Gastrocnemius medialis (tissue), 4 donors: ENCODE measurements at regions not wholly inside any gene's neighbourhood (a gene's known extent, or its start where the extent isn't known, plus 50 kb on each side); places are given as distances from the start of the nearest gene placed in this dataset.
"Not testable (repeated sequence)": the region's sequence is repeated elsewhere in the genome, so short reads cannot be mapped to it uniquely, and the experiment has no call there.

Experiments used
- ATAC-seq, 2 donors: fragments of 150-250 bp; one replicate each; pipeline ENCODE4 v1.9.1; 2016
- DNase-seq, 2 donors: peaks; one replicate each; pipeline ENCODE4 v3.0.0-alpha.2; 2019
- H3K27ac ChIP-seq, 4 donors: fragments of 200-600 bp; sonication (generic); 1 replicate in 1 of 4; 2 replicates in 3 of 4; pipeline ENCODE4 v1.5.1; 2016 to 2018; ENCODE audit warnings: mild to moderate bottlenecking in 2 of 4, moderate library complexity in 1 of 4
- H3K27me3 ChIP-seq, 3 donors: fragments of 200-600 bp; sonication (generic) in 2 of 3; 1 replicate in 1 of 3; 2 replicates in 2 of 3; pipeline versions ENCODE4 v1.5.1 to v1.6.0; 2016 to 2019; ENCODE audit warnings: mild to moderate bottlenecking in 1 of 3, moderate library complexity in 1 of 3
- H3K36me3 ChIP-seq, 2 donors: fragments of 200-600 bp; sonication (generic) in 1 of 2; one replicate each; pipeline ENCODE4 v1.5.1; 2017 to 2018
- H3K4me1 ChIP-seq, 2 donors: fragments of 200-600 bp; sonication (generic) in 1 of 2; one replicate each; pipeline ENCODE4 v1.5.1; 2016 to 2017; ENCODE audit warnings: mild to moderate bottlenecking in 2 of 2
- H3K4me3 ChIP-seq, 4 donors: fragments of 200-600 bp; sonication (generic) in 3 of 4; 1 replicate in 1 of 4; 2 replicates in 3 of 4; pipeline ENCODE4 v1.5.1; 2016 to 2019; ENCODE audit warnings: mild to moderate bottlenecking in 2 of 4
- H3K9me3 ChIP-seq, 3 donors: fragments of 200-600 bp; sonication (generic) in 2 of 3; 1 replicate in 1 of 3; 2 replicates in 2 of 3; pipeline ENCODE4 v1.5.1; 2016 to 2019
- POLR2A ChIP-seq, 2 donors: fragments of 450-650 bp; IDR thresholded peaks; one replicate each; pipeline ENCODE4 v1.6.1; 2017; ENCODE audit warnings: antibody characterized with exemption in 2 of 2, mild to moderate bottlenecking in 2 of 2, moderate library complexity in 2 of 2
- in situ Hi-C, 4 donors: fragments of 200-750 bp; cut with MboI; loops; one replicate each; pipeline versions ENCODE4 v1.15.0 to v1.8.0; 2017; ENCODE audit warnings: low sequenced_read_pairs in 4 of 4
- intact Hi-C: fragments of 100-400 bp; cut with DNase I; formaldehyde crosslinking; loops from one replicate; pipeline ENCODE4 v1.15.1; 2023; ENCODE audit warnings: low total_unique reads
- TF ChIP-seq, protein P1 (sequence below), 5 experiments: fragments of 450-650 bp in 3 of 5; fragments of 200-600 bp in 2 of 5; sonication (generic) in 2 of 5; IDR thresholded peaks in 4 of 5; conservative IDR thresholded peaks in 1 of 5; 1 replicate in 4 of 5; 2 replicates in 1 of 5; pipeline ENCODE4 v1.5.1; 2016 to 2019; ENCODE audit warnings: antibody characterized with exemption in 5 of 5, mild to moderate bottlenecking in 3 of 5, moderate library complexity in 3 of 5

DNA sequence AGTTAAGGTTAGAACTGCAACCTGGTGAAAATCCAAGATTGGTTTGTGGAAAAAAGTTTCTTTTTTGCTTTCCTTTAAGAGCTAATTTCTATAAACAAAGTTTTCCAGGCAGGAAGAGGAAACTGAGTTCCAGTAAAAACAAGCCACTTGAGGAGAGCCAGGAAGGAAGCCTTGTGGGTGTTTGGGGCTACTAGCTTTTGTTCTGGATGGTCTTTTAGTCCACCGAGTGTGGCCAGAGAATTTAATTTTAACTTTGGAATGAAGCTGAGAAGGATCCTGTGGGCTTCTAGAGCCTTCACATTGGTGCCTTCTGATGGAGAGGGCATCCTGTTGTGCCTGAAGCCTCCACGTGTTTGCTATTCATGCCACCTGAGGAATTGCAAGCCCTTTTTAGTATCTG, 327.9 kb downstream of the C12orf75 start:
- no peaks in the 10 kb centered on the region for H3K9me3 ChIP-seq
- DNase-seq (no peak), ATAC-seq (no peak)
- no peaks in the 10 kb centered on the region for H3K27me3 ChIP-seq
- H3K36me3 ChIP-seq = no peaks in the 10 kb centered on the region
- no peak overlapping the region for H3K4me3 ChIP-seq
- intact Hi-C loops = no loop called here
- in situ Hi-C loops = no loop called here
- peaks cover 8 to 21% of the 10 kb centered on the region in 2 donors for H3K4me1 ChIP-seq
- TF ChIP-seq, protein P1, sequence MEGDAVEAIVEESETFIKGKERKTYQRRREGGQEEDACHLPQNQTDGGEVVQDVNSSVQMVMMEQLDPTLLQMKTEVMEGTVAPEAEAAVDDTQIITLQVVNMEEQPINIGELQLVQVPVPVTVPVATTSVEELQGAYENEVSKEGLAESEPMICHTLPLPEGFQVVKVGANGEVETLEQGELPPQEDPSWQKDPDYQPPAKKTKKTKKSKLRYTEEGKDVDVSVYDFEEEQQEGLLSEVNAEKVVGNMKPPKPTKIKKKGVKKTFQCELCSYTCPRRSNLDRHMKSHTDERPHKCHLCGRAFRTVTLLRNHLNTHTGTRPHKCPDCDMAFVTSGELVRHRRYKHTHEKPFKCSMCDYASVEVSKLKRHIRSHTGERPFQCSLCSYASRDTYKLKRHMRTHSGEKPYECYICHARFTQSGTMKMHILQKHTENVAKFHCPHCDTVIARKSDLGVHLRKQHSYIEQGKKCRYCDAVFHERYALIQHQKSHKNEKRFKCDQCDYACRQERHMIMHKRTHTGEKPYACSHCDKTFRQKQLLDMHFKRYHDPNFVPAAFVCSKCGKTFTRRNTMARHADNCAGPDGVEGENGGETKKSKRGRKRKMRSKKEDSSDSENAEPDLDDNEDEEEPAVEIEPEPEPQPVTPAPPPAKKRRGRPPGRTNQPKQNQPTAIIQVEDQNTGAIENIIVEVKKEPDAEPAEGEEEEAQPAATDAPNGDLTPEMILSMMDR (IDR thresholded peaks at IDR 0.05 in 4 of 5, conservative IDR thresholded peaks at IDR 0.05 in 1 of 5) = no peak
- no peak for TF ChIP-seq POLR2A (IDR thresholded peaks at IDR 0.05)
- H3K27ac ChIP-seq = peak overlapping the region; percentile 17 to 81 (median 56)

DNA sequence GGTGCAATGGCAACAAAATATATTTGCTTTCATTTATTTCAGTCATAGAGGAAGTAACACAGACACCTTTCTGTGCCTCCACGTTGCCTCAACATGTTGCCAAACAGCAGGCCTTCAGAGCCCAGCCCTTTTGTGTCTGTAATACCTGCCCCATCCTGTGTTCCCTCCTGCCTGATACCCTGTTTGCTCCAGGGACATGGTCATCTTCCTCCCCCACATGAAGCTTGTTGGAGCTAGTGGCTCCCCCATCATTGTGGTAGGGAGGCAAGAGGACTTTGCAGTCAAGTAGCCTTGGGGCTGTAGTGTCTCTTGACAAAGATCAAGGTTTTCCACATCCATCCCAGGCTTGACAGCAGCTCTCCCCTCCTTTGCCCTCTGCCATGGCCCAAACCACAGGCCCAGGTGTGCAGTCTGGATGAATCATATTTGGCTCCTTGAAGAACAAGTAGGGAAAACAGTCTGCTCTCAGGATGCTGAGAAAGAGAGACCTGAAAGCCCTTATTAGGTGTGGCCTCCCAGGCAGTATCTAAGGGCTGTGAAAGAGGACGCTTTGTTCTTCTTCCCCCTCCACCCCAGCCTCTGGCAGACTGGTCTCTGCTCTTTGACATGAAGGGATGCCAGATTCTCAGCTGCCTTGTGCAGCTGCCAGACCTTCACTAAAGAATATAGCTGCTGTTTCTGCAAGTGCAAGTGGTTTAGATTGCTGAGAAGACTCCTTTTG, 329.0 kb downstream of the C12orf75 start:
- intact Hi-C loops = no loop called here

DNA sequence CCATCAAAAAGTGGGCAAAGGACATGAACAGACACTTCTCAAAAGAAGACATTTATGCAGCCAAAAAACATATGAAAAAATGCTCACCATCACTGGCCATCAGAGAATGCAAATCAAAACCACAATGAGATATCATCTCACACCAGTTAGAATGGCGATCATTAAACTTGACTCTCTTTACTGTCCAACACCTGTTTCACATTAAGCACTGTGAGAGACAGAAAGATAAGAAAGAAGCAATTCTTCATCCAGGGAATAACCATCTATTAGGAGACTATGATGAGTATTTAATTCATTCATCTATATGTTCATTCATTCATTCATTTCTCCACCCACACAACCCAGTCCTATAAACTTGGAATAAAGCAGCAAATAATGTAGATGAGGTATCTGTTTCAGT, 334.3 kb downstream of the C12orf75 start:
- H3K27ac ChIP-seq, H3K4me3 ChIP-seq, in situ Hi-C loops, H3K4me1 ChIP-seq, ATAC-seq, intact Hi-C loops, H3K36me3 ChIP-seq, H3K27me3 ChIP-seq, DNase-seq, H3K9me3 ChIP-seq: not testable (repeated sequence)

More for the DNA sequence above, 329.0 kb downstream of the C12orf75 start:
- H3K27ac ChIP-seq = peak overlapping the region; percentile 19 to 81 (median 56)
- DNase-seq (peak; percentile 46 to 47), ATAC-seq (peak; percentile 89 to 95)
- no peak overlapping the region for H3K4me3 ChIP-seq
- no peaks in the 10 kb centered on the region for H3K36me3 ChIP-seq
- TF ChIP-seq, protein P1 (IDR thresholded peaks at IDR 0.05 in 4 of 5, conservative IDR thresholded peaks at IDR 0.05 in 1 of 5) = no peak
- H3K9me3 ChIP-seq = no peaks in the 10 kb centered on the region
- H3K4me1 ChIP-seq = peaks cover 8 to 21% of the 10 kb centered on the region in 2 donors
- no peaks in the 10 kb centered on the region for H3K27me3 ChIP-seq
- in situ Hi-C loops = no loop called here

DNA sequence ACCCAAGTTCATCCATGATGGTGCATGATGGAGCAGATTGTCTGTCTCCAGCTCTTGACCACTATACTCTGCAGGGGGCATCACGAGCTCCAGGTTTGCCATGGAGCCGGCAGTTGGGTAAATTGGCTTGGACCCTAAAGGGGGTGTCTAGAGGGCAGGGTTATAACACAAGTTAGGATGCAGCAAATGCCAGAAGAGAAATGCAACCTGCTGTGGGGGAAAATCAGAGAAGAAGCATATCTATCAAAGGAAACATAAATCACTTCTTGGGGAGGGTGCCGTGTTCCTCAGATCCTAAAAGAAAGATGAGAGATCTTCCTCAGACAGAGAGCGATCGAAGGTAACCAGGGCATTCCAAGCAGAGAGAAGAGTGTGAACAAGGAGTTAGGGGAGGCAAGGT, 334.9 kb downstream of the C12orf75 start:
- no peak for ATAC-seq
- Histone ChIP-seq H3K9me3 (no peaks in the 10 kb centered on the region), H3K4me1 (peaks cover 0 to 2% of the 10 kb centered on the region in 2 donors), H3K27me3 (no peaks in the 10 kb centered on the region), H3K4me3 (no peak overlapping the region), H3K36me3 (no peaks in the 10 kb centered on the region), H3K27ac (no peak overlapping the region)
- no peak for DNase-seq
- intact Hi-C loops (no loop called here), in situ Hi-C loops (no loop called here)
- TF ChIP-seq, protein P1 (IDR thresholded peaks at IDR 0.05 in 4 of 5, conservative IDR thresholded peaks at IDR 0.05 in 1 of 5) = no peak
- no peak for TF ChIP-seq POLR2A (IDR thresholded peaks at IDR 0.05)

DNA sequence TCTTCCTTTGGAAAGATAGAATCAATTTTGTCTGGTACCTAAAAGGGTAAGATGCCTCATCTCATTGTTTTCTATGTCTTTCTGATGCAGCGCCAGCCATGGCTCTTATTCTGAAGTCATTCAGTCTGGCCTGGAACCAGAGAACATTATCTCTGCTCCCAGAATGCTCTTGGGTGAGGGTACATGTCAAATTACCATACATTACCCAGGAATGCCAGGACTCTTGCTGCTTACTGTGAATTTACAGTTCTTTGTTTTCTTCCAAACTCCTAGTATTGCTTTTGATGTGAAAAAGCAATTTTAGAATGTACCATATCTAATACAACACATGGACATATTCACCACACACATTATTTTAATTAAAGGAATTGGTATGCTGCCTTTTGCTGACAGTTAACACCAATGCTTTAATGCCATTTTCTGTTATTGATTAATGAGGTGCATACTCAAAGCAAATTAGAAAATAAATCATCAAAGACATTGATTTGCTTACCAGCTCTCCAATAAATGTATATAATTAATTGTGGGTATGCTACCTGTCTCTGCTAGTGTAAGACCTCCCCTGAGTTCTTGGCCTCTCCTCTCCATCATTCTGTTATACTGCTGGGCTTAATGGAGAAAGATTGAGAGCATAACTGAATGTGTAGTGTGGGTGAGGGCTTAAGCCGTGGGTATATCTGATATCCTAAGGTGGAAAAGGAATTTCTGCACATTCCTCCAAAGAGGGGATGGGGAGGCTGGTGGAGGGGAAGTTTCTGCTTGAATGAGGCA, 337.7 kb downstream of the C12orf75 start:
- Histone ChIP-seq H3K36me3 (no peaks in the 10 kb centered on the region), H3K27ac (no peak overlapping the region), H3K27me3 (no peaks in the 10 kb centered on the region), H3K4me1 (peaks cover 10 to 11% of the 10 kb centered on the region in 2 donors), H3K9me3 (no peaks in the 10 kb centered on the region), H3K4me3 (no peak overlapping the region)
- TF ChIP-seq, protein P1 (IDR thresholded peaks at IDR 0.05 in 4 of 5, conservative IDR thresholded peaks at IDR 0.05 in 1 of 5) = no peak
- DNase-seq (no peak), ATAC-seq (no peak)
- intact Hi-C loops = no loop called here
- in situ Hi-C loops = no loop called here
